Breast epithelium (tissue), 4 donors: ENCODE measurements at regions not wholly inside any gene's neighbourhood (a gene's known extent, or its start where the extent isn't known, plus 50 kb on each side); places are given as distances from the start of the nearest gene placed in this dataset.

Experiments
- DNase-seq, 2 donors: peaks; one replicate each; pipeline ENCODE4 v3.0.0-alpha.2; 2019; ENCODE audit warnings: low spot score in 2 of 2
- H3K27ac ChIP-seq, 2 donors: fragments of 200-600 bp; sonication (generic) in 1 of 2; one replicate each; pipeline ENCODE4 v1.5.1; 2016 to 2019; ENCODE audit warnings: mild to moderate bottlenecking in 1 of 2
- H3K27me3 ChIP-seq, 2 donors: fragments of 200-600 bp; sonication (generic) in 1 of 2; one replicate each; pipeline versions ENCODE4 v1.5.1 to v1.6.0; 2017 to 2019; ENCODE audit warnings: control low read depth in 1 of 2, mild to moderate bottlenecking in 1 of 2
- H3K36me3 ChIP-seq: fragments of 200-600 bp; one replicate; pipeline ENCODE4 v1.5.1; 2019
- H3K4me1 ChIP-seq, 2 donors: fragments of 200-600 bp; sonication (generic); one replicate each; pipeline ENCODE4 v1.5.1; 2016 to 2019; ENCODE audit warnings: control low read depth in 1 of 2
- H3K4me3 ChIP-seq, 3 donors: fragments of 200-600 bp; sonication (generic); 1 replicate in 2 of 3; 2 replicates in 1 of 3; pipeline ENCODE4 v1.5.1; 2016 to 2019; ENCODE audit warnings: mild to moderate bottlenecking in 3 of 3, moderate library complexity in 2 of 3
- H3K9me3 ChIP-seq, 2 donors: fragments of 200-600 bp; sonication (generic) in 1 of 2; one replicate each; pipeline ENCODE4 v1.5.1; 2016 to 2019; ENCODE audit warnings: control low read depth in 1 of 2
- POLR2A ChIP-seq: fragments of 450-650 bp; IDR thresholded peaks from one replicate; pipeline ENCODE4 v1.6.1; 2016; ENCODE audit warnings: antibody characterized with exemption, mild to moderate bottlenecking, moderate library complexity
- POLR2AphosphoS5 ChIP-seq, 3 donors: sonication (generic); formaldehyde crosslinking; IDR thresholded peaks; one replicate each; pipeline ENCODE4 v1.6.1; 2017; ENCODE audit warnings: antibody characterized with exemption in 3 of 3
- intact Hi-C: fragments of 100-400 bp; cut with DNase I; formaldehyde crosslinking; loops from one replicate; pipeline ENCODE4 v1.15.1; 2023; ENCODE audit warnings: low total_unique reads
- TF ChIP-seq, protein P1 (sequence below), 3 donors: fragments of 450-650 bp; IDR thresholded peaks; one replicate each; pipeline ENCODE4 v1.5.1; 2016 to 2017; ENCODE audit warnings: antibody characterized with exemption in 3 of 3, mild to moderate bottlenecking in 3 of 3, moderate library complexity in 3 of 3

DNA sequence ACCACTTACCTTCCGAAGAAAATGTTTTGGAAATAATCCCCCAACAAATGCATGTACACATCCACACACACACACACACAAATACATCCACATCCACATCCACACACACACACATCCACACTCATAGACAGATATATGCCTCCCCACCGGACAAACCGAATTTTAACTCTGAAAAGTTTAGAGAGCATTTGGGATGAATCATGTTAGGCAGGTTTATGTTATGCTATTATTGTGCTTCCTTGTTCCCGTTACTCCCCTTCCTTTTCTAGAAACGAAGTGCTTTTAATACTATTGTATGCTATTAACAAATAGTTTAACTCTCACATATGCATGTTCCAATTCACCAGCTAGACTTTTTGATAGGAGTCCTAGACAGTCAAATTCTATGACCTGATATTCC, 91.5 kb downstream of the FAS start:
- Histone ChIP-seq H3K9me3 (no peaks in the 10 kb centered on the region), H3K36me3 (no peaks in the 10 kb centered on the region), H3K4me1 (no peaks in the 10 kb centered on the region), H3K4me3 (no peak overlapping the region), H3K27me3 (no peaks in the 10 kb centered on the region), H3K27ac (no peak overlapping the region)
- TF ChIP-seq POLR2AphosphoS5 (IDR thresholded peaks at IDR 0.05) (no peak), POLR2A (no peak)
- TF ChIP-seq, protein P1, sequence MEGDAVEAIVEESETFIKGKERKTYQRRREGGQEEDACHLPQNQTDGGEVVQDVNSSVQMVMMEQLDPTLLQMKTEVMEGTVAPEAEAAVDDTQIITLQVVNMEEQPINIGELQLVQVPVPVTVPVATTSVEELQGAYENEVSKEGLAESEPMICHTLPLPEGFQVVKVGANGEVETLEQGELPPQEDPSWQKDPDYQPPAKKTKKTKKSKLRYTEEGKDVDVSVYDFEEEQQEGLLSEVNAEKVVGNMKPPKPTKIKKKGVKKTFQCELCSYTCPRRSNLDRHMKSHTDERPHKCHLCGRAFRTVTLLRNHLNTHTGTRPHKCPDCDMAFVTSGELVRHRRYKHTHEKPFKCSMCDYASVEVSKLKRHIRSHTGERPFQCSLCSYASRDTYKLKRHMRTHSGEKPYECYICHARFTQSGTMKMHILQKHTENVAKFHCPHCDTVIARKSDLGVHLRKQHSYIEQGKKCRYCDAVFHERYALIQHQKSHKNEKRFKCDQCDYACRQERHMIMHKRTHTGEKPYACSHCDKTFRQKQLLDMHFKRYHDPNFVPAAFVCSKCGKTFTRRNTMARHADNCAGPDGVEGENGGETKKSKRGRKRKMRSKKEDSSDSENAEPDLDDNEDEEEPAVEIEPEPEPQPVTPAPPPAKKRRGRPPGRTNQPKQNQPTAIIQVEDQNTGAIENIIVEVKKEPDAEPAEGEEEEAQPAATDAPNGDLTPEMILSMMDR (IDR thresholded peaks at IDR 0.05): no peak
- intact Hi-C loops: no loop called here
- no peak for DNase-seq

DNA sequence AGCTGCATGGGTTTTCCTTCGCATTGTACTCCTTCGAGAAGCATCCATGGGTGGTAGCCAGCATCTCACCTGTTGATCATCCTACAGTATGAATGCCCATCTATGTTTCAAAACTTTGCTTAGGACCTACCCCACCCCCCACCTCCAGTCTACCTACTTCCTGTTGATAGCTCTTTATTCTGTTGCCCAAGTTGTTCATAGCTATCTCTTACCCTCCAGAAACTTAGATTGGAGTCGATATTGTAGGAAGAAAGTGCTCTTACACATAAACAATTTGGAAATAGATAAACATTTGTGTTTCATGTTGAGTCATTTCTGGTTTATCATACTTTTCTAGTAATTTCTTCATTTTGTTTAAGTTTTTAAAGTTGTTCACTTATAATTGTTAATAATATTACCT, 90.1 kb downstream of the FAS start:
- Histone ChIP-seq H3K4me3 (no peak overlapping the region), H3K27me3 (no peaks in the 10 kb centered on the region), H3K27ac (no peak overlapping the region), H3K36me3 (no peaks in the 10 kb centered on the region), H3K4me1 (no peaks in the 10 kb centered on the region), H3K9me3 (no peaks in the 10 kb centered on the region)
- intact Hi-C loops: no loop called here
- TF ChIP-seq POLR2A (no peak), POLR2AphosphoS5 (IDR thresholded peaks at IDR 0.05) (no peak)
- TF ChIP-seq, protein P1 (IDR thresholded peaks at IDR 0.05): no peak
- no peak for DNase-seq

DNA sequence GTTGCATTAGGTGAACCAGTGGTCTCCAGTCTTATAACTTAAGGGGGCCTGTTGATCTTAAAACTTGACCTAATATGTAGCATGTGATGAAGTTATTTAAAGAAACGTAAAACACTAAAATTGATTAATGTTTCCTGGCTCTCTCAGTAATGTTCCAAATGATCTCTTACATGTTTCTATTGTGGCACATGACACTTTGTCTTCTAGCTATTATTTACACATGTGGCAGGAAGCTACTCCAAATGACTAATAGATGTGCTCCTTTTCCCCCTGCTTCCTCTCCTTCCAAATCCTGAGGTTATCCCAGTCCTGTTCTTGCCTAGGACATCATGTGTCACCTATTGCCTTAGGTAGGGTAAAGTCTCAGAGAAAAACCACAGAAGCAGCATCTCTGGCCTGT, 89.4 kb downstream of the FAS start:
- Histone ChIP-seq H3K27ac (no peak overlapping the region), H3K4me3 (no peak overlapping the region), H3K9me3 (no peaks in the 10 kb centered on the region), H3K27me3 (no peaks in the 10 kb centered on the region), H3K4me1 (no peaks in the 10 kb centered on the region), H3K36me3 (no peaks in the 10 kb centered on the region)
- TF ChIP-seq POLR2A (no peak), POLR2AphosphoS5 (IDR thresholded peaks at IDR 0.05) (no peak)
- TF ChIP-seq, protein P1 (IDR thresholded peaks at IDR 0.05): no peak
- DNase-seq: no peak
- intact Hi-C loops: no loop called here

DNA sequence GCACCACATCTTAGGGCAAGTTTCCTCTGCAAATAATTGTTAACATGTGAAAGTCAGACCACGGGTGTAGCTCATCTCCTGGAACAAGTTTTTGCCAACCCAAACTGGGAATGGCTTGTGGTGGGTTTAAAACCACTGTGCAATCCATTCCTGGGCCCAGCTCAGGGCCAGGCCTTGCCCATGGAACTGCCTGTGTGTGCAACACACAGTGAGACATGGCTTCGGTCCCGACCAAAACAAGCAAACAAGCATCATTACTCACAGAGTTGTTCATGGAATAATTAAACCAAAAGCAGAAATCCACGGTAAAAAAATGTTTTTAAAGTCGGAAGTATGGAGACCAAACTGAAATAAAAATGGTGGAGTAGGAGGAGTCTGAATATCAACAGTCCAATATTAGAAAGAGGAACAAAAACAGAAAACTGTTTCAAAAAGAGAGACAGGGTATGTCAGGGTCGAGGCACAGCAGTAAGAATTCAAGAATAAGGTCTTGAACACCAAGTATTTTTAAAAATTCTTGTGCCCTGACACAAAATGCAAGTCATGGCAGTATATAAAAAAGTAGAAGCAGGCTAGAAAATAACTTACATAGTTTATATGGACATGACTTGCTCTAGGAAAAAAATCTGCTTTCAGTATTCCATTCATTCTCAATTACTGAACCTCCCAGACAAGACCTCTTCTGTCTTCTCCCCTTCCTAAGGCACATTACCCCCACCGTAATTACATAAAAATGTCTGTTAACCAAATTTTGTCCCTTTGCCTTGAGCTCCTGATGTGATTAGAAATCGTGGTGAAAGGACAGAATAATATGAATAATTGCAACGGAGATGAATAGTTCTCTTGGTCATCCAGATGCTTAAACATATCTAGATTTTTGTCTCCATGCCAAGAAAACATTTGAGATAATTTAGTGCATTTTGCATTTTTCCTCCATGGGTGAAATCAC, 88.4 kb downstream of the FAS start:
- Histone ChIP-seq H3K4me3 (no peak overlapping the region), H3K27ac (no peak overlapping the region), H3K27me3 (no peaks in the 10 kb centered on the region), H3K9me3 (no peaks in the 10 kb centered on the region), H3K36me3 (no peaks in the 10 kb centered on the region), H3K4me1 (no peaks in the 10 kb centered on the region)
- intact Hi-C loops: no loop called here
- TF ChIP-seq, protein P1 (IDR thresholded peaks at IDR 0.05): no peak
- TF ChIP-seq POLR2AphosphoS5 (IDR thresholded peaks at IDR 0.05) (no peak), POLR2A (no peak)
- no peak for DNase-seq

DNA sequence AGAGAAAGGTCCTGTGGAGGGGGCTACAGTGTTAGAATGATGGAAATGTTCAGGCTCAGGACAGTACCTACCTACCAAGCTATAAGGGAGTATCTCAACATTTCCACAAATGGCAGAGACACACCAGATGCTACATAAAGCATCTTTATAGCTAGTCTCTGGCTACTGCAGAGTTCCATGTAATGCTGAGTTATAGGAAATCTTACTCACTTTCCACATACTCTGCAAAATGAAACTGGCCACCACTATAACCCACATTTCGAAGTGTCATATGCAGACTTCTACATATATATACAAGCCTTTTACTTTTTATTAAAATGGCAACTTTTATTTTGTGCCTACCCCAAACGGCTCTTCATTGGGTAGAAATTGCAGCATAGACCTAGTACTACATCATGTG, 85.5 kb downstream of the FAS start:
- Histone ChIP-seq H3K9me3 (no peaks in the 10 kb centered on the region), H3K4me3 (no peak overlapping the region), H3K4me1 (no peaks in the 10 kb centered on the region), H3K36me3 (no peaks in the 10 kb centered on the region), H3K27ac (no peak overlapping the region), H3K27me3 (no peaks in the 10 kb centered on the region)
- intact Hi-C loops: loop anchor here (2.0 kb wide), 1 partner anchor 43 kb away; no protein-coding TSS in a partner anchor
- no peak for DNase-seq
- no peak for TF ChIP-seq POLR2A
- TF ChIP-seq POLR2AphosphoS5 (IDR thresholded peaks at IDR 0.05): no peak
- TF ChIP-seq, protein P1 (IDR thresholded peaks at IDR 0.05): no peak
